CD4-positive, alpha-beta T cell treated with Interleukin-6 for 4 hours (primary cell): ENCODE measurements at regions not wholly inside any gene's neighbourhood (a gene's known extent, or its start where the extent isn't known, plus 50 kb on each side); places are given as distances from the start of the nearest gene placed in this dataset.
"Not testable (repeated sequence)": the region's sequence is repeated elsewhere in the genome, so short reads cannot be mapped to it uniquely, and the experiment has no call there.

ENCODE experiments used
- DNase-seq: peaks from one replicate; pipeline ENCODE4 v3.0.0-alpha.2; 2020; ENCODE audit warnings: mixed read lengths

GRCh38 chr12:24356240-24356804 lies 406.9 kb upstream of the SOX5 start:
- no peak for DNase-seq

- no peak for DNase-seq
These were observed 402.9 kb upstream of the SOX5 start for GRCh38 chr12:24352363-24352762.

- DNase-seq: no peak
These were observed 399.8 kb upstream of the SOX5 start for GRCh38 chr12:24349051-24349799.

GRCh38 chr12:24348180-24348579 lies 398.7 kb upstream of the SOX5 start:
- DNase-seq: not testable (repeated sequence)

GRCh38 chr12:24328261-24328660 lies 378.8 kb upstream of the SOX5 start:
- no peak for DNase-seq

GRCh38 chr12:24325331-24325730 lies 375.9 kb upstream of the SOX5 start:
- DNase-seq: no peak

- DNase-seq: no peak
These were observed 358.4 kb upstream of the SOX5 start for GRCh38 chr12:24307716-24308335.

GRCh38 chr12:24307153-24307552 lies 357.7 kb upstream of the SOX5 start:
- DNase-seq: no peak

GRCh38 chr12:24306001-24306400 lies 356.5 kb upstream of the SOX5 start:
- DNase-seq: no peak

- no peak for DNase-seq
These were observed 354.8 kb upstream of the SOX5 start for GRCh38 chr12:24304285-24304684.

GRCh38 chr12:24302708-24303107 lies 353.2 kb upstream of the SOX5 start:
- DNase-seq: no peak

- DNase-seq: no peak
These were observed 348.0 kb upstream of the SOX5 start for GRCh38 chr12:24297516-24297915.

- no peak for DNase-seq
These were observed 344.1 kb upstream of the SOX5 start for GRCh38 chr12:24293549-24293948.

GRCh38 chr12:24287963-24288362 lies 338.5 kb upstream of the SOX5 start:
- no peak for DNase-seq

- DNase-seq: no peak
These were observed 336.0 kb upstream of the SOX5 start for GRCh38 chr12:24285448-24285847.

- DNase-seq: no peak
These were observed 331.9 kb upstream of the SOX5 start for GRCh38 chr12:24281341-24281740.

GRCh38 chr12:24280056-24280842 lies 330.8 kb upstream of the SOX5 start:
- DNase-seq: no peak

- DNase-seq: no peak
These were observed 329.4 kb upstream of the SOX5 start for GRCh38 chr12:24278832-24279231.

- no peak for DNase-seq
These were observed 321.5 kb upstream of the SOX5 start for GRCh38 chr12:24270965-24271364.

GRCh38 chr12:24270464-24270863 lies 321.0 kb upstream of the SOX5 start:
- DNase-seq: no peak

- no peak for DNase-seq
These were observed 319.3 kb upstream of the SOX5 start for GRCh38 chr12:24268663-24269186.

GRCh38 chr12:24266982-24267381 lies 317.5 kb upstream of the SOX5 start:
- DNase-seq: no peak

- no peak for DNase-seq
These were observed 307.2 kb upstream of the SOX5 start for GRCh38 chr12:24256684-24257083.
